HL-60 (cell line): ENCODE measurements at regions not wholly inside any gene's neighbourhood (a gene's known extent, or its start where the extent isn't known, plus 50 kb on each side); places are given as distances from the start of the nearest gene placed in this dataset.

Experiments
- DNase-seq, 2 experiments: peaks; one replicate each; pipeline ENCODE4 v3.0.0-alpha.2; 2010 to 2020; ENCODE audit warnings: low read depth in 1 of 2, low spot score in 1 of 2
- H3K27ac ChIP-seq: fragments of 250-450 bp; sonication (Bioruptor Pico); replicated peaks from 2 replicates; pipeline ENCODE4 v1.5.1; 2020; ENCODE audit warnings: mild to moderate bottlenecking, moderate library complexity
- H3K27me3 ChIP-seq: fragments of 250-450 bp; sonication (Bioruptor Pico); 2 replicates; pipeline ENCODE4 v1.5.1; 2021; ENCODE audit warnings: mild to moderate bottlenecking, moderate library complexity; ENCODE audit not compliant: insufficient read depth, poor library complexity, severe bottlenecking
- H3K4me3 ChIP-seq: replicated peaks from 2 replicates; pipeline ENCODE4 v1.5.1; 2011; ENCODE audit warnings: mild to moderate bottlenecking, control low read depth, low read length; ENCODE audit not compliant: insufficient read depth
- GABPA ChIP-seq: IDR thresholded peaks from 2 replicates; pipeline ENCODE4 v1.6.1; 2012; ENCODE audit warnings: low read depth
- POLR2AphosphoS5 ChIP-seq: IDR thresholded peaks from 2 replicates; pipeline ENCODE4 v1.6.1; 2012; ENCODE audit warnings: low read depth
- SPI1 ChIP-seq: IDR thresholded peaks from 2 replicates; pipeline ENCODE4 v1.6.1; 2012; ENCODE audit warnings: low read depth, mild to moderate bottlenecking, borderline replicate concordance
- TF ChIP-seq, protein P1 (sequence below): IDR thresholded peaks from one replicate; pipeline ENCODE4 v1.5.1; 2011; ENCODE audit warnings: low read length, control low read depth, inconsistent platforms; ENCODE audit not compliant: insufficient read depth
- TF ChIP-seq, protein P2 (sequence below): IDR thresholded peaks from 2 replicates; pipeline ENCODE4 v1.6.1; 2012; ENCODE audit warnings: low read depth; ENCODE audit not compliant: insufficient replicate concordance

DNA sequence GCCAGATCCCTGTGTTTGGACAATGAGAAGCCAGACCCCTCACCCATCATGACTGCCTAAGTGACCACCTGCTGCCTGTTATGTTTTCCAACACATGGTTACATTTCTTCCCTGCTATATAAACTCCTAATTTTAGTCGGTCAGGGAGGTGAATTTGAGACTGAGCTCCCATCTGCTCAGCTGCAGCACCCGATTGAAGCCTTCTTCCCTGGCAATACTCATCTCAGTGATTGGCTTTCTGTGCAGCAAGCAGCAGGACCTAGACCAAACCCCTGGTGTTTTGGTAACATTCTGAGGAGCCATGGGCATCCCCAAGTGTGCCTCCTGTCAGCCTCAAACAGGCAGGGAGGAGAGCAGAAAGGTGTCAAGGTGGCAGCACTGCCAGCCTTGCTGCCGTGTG, 141.2 kb downstream of the CD8B2 start:
- no peak for DNase-seq
- H3K27me3 ChIP-seq, result no peaks in the 10 kb centered on the region
- H3K4me3 ChIP-seq, result no peak overlapping the region
- TF ChIP-seq GABPA (no peak), SPI1 (no peak), POLR2AphosphoS5 (no peak)
- TF ChIP-seq, protein P1, sequence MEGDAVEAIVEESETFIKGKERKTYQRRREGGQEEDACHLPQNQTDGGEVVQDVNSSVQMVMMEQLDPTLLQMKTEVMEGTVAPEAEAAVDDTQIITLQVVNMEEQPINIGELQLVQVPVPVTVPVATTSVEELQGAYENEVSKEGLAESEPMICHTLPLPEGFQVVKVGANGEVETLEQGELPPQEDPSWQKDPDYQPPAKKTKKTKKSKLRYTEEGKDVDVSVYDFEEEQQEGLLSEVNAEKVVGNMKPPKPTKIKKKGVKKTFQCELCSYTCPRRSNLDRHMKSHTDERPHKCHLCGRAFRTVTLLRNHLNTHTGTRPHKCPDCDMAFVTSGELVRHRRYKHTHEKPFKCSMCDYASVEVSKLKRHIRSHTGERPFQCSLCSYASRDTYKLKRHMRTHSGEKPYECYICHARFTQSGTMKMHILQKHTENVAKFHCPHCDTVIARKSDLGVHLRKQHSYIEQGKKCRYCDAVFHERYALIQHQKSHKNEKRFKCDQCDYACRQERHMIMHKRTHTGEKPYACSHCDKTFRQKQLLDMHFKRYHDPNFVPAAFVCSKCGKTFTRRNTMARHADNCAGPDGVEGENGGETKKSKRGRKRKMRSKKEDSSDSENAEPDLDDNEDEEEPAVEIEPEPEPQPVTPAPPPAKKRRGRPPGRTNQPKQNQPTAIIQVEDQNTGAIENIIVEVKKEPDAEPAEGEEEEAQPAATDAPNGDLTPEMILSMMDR, result no peak
- TF ChIP-seq, protein P2, sequence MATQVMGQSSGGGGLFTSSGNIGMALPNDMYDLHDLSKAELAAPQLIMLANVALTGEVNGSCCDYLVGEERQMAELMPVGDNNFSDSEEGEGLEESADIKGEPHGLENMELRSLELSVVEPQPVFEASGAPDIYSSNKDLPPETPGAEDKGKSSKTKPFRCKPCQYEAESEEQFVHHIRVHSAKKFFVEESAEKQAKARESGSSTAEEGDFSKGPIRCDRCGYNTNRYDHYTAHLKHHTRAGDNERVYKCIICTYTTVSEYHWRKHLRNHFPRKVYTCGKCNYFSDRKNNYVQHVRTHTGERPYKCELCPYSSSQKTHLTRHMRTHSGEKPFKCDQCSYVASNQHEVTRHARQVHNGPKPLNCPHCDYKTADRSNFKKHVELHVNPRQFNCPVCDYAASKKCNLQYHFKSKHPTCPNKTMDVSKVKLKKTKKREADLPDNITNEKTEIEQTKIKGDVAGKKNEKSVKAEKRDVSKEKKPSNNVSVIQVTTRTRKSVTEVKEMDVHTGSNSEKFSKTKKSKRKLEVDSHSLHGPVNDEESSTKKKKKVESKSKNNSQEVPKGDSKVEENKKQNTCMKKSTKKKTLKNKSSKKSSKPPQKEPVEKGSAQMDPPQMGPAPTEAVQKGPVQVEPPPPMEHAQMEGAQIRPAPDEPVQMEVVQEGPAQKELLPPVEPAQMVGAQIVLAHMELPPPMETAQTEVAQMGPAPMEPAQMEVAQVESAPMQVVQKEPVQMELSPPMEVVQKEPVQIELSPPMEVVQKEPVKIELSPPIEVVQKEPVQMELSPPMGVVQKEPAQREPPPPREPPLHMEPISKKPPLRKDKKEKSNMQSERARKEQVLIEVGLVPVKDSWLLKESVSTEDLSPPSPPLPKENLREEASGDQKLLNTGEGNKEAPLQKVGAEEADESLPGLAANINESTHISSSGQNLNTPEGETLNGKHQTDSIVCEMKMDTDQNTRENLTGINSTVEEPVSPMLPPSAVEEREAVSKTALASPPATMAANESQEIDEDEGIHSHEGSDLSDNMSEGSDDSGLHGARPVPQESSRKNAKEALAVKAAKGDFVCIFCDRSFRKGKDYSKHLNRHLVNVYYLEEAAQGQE, result no peak
- H3K27ac ChIP-seq, result no peak overlapping the region

DNA sequence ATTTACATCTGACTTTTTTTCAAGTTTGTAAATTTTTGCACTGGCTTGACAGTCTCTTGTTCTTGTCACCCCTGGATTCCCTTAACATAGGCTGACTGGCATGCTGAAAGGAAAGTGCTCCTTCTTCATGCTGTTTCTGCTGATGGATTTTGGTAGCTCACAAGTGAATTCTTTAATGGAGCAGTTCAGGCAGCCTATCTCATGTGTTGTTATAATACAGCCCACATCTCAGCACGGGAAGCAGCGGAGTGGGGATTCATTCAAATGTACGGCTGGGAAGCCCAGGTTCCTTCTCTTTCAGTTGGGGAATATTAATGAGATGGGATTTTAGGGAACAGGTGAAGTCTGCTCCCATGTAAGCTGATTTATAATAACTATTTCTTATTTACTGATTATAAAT, 142.8 kb downstream of the CD8B2 start:
- TF ChIP-seq, protein P1, result no peak
- DNase-seq, result no peak
- no peak overlapping the region for H3K4me3 ChIP-seq
- H3K27ac ChIP-seq, result no peak overlapping the region
- no peaks in the 10 kb centered on the region for H3K27me3 ChIP-seq

DNA sequence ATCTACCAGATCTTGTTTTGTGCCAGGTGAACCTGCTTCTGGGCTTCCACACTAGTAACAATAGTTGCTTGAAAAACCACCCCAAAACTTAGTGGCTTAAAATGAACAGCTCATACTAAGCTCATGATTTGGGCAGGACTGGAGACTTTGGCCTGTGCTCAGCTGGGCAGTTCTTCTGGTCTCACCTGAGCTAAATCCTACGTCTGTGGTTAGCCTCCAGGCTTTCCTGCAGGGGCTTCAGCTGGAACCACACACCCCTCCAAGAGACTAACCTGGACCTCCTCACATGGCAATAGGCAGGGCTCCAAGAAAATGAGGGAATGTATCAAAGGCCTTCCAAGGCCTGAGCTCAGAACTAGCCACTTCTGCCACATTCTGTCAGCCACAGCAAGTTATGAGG, 144.1 kb downstream of the CD8B2 start:
- H3K27me3 ChIP-seq, result no peaks in the 10 kb centered on the region
- H3K27ac ChIP-seq, result no peak overlapping the region
- no peak for DNase-seq
- TF ChIP-seq, protein P2, result no peak
- no peak overlapping the region for H3K4me3 ChIP-seq

DNA sequence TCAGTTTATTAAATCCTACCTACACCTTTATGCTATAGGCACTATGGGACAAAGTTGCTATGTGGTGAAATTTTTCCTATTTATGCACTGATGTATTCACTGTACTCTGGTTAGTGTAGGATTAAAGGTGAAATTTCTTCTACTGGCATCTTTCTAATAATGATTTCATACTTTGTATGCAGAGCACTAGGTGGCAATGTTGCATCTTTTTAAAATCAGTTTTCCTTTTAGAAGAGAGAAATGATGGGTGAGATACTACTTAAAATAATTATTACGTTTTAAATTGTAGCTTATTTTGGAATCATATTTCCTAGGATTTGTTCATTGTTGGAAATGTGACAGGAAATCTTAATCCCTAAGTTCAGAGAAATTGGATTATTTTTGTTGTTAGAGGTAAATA, 150.9 kb downstream of the CD8B2 start:
- DNase-seq, result no peak
- no peak overlapping the region for H3K27ac ChIP-seq
- no peak overlapping the region for H3K4me3 ChIP-seq
- no peaks in the 10 kb centered on the region for H3K27me3 ChIP-seq
- TF ChIP-seq, protein P1, result no peak
- TF ChIP-seq POLR2AphosphoS5 (no peak), SPI1 (no peak), GABPA (no peak)
- TF ChIP-seq, protein P2, result no peak
